ENCODE measurements at regions not wholly inside any gene's neighbourhood (a gene's known extent, or its start where the extent isn't known, plus 50 kb on each side); places are given as distances from the start of the nearest gene placed in this dataset.

DNA sequence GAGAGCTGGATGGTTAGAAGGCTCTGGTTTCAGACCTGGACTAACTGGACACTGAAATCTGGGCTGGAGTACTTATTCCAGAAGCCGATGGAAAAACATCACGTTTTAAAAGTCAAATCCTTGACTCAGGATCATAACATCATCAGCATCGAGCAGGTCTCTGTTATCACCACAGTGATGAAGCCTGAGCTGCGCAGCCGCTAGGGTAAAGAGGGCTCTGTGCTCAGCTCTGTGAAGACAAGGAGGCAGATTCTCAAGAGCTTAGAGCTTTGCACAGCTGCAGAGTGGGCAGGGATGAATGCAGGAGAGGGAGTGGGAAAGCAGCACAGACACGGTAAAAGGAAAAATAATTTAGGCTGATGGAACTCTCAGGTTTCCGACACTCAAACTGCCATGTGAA is 208.8 kb upstream of the TAS2R1 start:
- no peaks in the 10 kb centered on the region for H3K27me3 ChIP-seq (replicated peaks in 1 of 7)
- no peak for TF ChIP-seq POLR2AphosphoS5 (IDR thresholded peaks at IDR 0.05)
- no peak for TF ChIP-seq POLR2A (IDR thresholded peaks at IDR 0.05)
- TF ChIP-seq, protein P1, sequence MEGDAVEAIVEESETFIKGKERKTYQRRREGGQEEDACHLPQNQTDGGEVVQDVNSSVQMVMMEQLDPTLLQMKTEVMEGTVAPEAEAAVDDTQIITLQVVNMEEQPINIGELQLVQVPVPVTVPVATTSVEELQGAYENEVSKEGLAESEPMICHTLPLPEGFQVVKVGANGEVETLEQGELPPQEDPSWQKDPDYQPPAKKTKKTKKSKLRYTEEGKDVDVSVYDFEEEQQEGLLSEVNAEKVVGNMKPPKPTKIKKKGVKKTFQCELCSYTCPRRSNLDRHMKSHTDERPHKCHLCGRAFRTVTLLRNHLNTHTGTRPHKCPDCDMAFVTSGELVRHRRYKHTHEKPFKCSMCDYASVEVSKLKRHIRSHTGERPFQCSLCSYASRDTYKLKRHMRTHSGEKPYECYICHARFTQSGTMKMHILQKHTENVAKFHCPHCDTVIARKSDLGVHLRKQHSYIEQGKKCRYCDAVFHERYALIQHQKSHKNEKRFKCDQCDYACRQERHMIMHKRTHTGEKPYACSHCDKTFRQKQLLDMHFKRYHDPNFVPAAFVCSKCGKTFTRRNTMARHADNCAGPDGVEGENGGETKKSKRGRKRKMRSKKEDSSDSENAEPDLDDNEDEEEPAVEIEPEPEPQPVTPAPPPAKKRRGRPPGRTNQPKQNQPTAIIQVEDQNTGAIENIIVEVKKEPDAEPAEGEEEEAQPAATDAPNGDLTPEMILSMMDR (IDR thresholded peaks at IDR 0.05 in 8 of 11, conservative IDR thresholded peaks at IDR 0.05 in 3 of 11): no peak
- no peak overlapping the region for H3K4me3 ChIP-seq
- peaks cover 0 to 18% (median 11%) of the 10 kb centered on the region in 8 donors for H3K9me3 ChIP-seq
- WGBS, 5 donors: 70 to 80% (median 76%) methylated on average over 7 of the region's 7 CpGs
- no peaks in the 10 kb centered on the region for H3K4me1 ChIP-seq
- H3K27ac ChIP-seq: no peak overlapping the region
- intact Hi-C loops (cut with DNase I; ENCODE audit: low total_unique reads): no loop called here
- no peak for DNase-seq
- H3K36me3 ChIP-seq: no peaks in the 10 kb centered on the region

- Histone ChIP-seq H3K4me3 (no peak overlapping the region), H3K36me3 (no peaks in the 10 kb centered on the region), H3K9me3 (no peaks in the 10 kb centered on the region), H3K4me1 (no peaks in the 10 kb centered on the region), H3K27me3 (replicated peaks in 1 of 7) (no peaks in the 10 kb centered on the region), H3K27ac (no peak overlapping the region)
- TF ChIP-seq POLR2AphosphoS5 (IDR thresholded peaks at IDR 0.05): no peak
- TF ChIP-seq POLR2A (IDR thresholded peaks at IDR 0.05): no peak
- TF ChIP-seq, protein P1 (IDR thresholded peaks at IDR 0.05 in 8 of 11, conservative IDR thresholded peaks at IDR 0.05 in 3 of 11): no peak
- no peak for DNase-seq
- WGBS, 5 donors: 35 to 46% (median 42%) methylated on average over 9 of the region's 9 CpGs
- intact Hi-C loops (cut with DNase I; ENCODE audit: low total_unique reads): no loop called here
Observed at GRCh38 chr5:9834871-9835770, 205.0 kb upstream of the TAS2R1 start.

GRCh38 chr5:9833871-9834270 is 203.7 kb upstream of the TAS2R1 start:
- DNase-seq: no peak
- Histone ChIP-seq H3K27ac (no peak overlapping the region), H3K4me3 (no peak overlapping the region), H3K36me3 (no peaks in the 10 kb centered on the region), H3K4me1 (no peaks in the 10 kb centered on the region), H3K9me3 (no peaks in the 10 kb centered on the region), H3K27me3 (replicated peaks in 1 of 7) (no peaks in the 10 kb centered on the region)
- WGBS, 5 donors: 58 to 78% (median 65%) methylated on average over 6 of the region's 6 CpGs
- intact Hi-C loops (cut with DNase I; ENCODE audit: low total_unique reads): no loop called here
- TF ChIP-seq POLR2A (IDR thresholded peaks at IDR 0.05) (no peak), POLR2AphosphoS5 (IDR thresholded peaks at IDR 0.05) (no peak)
- TF ChIP-seq, protein P1 (IDR thresholded peaks at IDR 0.05 in 8 of 11, conservative IDR thresholded peaks at IDR 0.05 in 3 of 11): no peak

GRCh38 chr5:9832921-9833320 is 202.8 kb upstream of the TAS2R1 start:
- Histone ChIP-seq H3K4me3 (no peak overlapping the region), H3K27me3 (replicated peaks in 1 of 7) (no peaks in the 10 kb centered on the region), H3K4me1 (no peaks in the 10 kb centered on the region), H3K9me3 (no peaks in the 10 kb centered on the region), H3K27ac (no peak overlapping the region), H3K36me3 (no peaks in the 10 kb centered on the region)
- no peak for DNase-seq
- TF ChIP-seq, protein P1 (IDR thresholded peaks at IDR 0.05 in 8 of 11, conservative IDR thresholded peaks at IDR 0.05 in 3 of 11): no peak
- TF ChIP-seq POLR2A (IDR thresholded peaks at IDR 0.05) (no peak), POLR2AphosphoS5 (IDR thresholded peaks at IDR 0.05) (no peak)
- 71 to 77% (median 72%) methylated on average over 5 of the region's 5 CpGs for WGBS, 5 donors
- intact Hi-C loops (cut with DNase I; ENCODE audit: low total_unique reads): no loop called here
